Endothelial cell of hepatic sinusoid (primary cell): ENCODE measurements at regions not wholly inside any gene's neighbourhood (a gene's known extent, or its start where the extent isn't known, plus 50 kb on each side); places are given as distances from the start of the nearest gene placed in this dataset.
"Not testable (repeated sequence)": the region's sequence is repeated elsewhere in the genome, so short reads cannot be mapped to it uniquely, and the experiment has no call there.

Experiments used
- in situ Hi-C: cut with HindIII; loops from 2 replicates; pipeline ENCODE4 v1.10.0; 2017; ENCODE audit warnings: low sequenced_read_pairs

GRCh38 chr5:63128018-63128417, 549.4 kb downstream of the LRRC70 start:
- in situ Hi-C loops: no loop called here

GRCh38 chr5:63127054-63127453, 548.4 kb downstream of the LRRC70 start:
- in situ Hi-C loops: no loop called here

GRCh38 chr5:63125862-63126261, 547.2 kb downstream of the LRRC70 start:
- in situ Hi-C loops: no loop called here

- in situ Hi-C loops: no loop called here
Observed at GRCh38 chr5:63125392-63125791, 546.8 kb downstream of the LRRC70 start.

- in situ Hi-C loops: no loop called here
Observed at GRCh38 chr5:63124266-63124665, 545.6 kb downstream of the LRRC70 start.

GRCh38 chr5:63121471-63121870, 542.9 kb downstream of the LRRC70 start:
- in situ Hi-C loops: no loop called here

- in situ Hi-C loops: no loop called here
Observed at GRCh38 chr5:63118221-63118620, 539.6 kb downstream of the LRRC70 start.

- in situ Hi-C loops: no loop called here
Observed at GRCh38 chr5:63111891-63112290, 533.3 kb downstream of the LRRC70 start.

- in situ Hi-C loops: no loop called here
Observed at GRCh38 chr5:63101870-63102269, 523.3 kb downstream of the LRRC70 start.

- in situ Hi-C loops: no loop called here
Observed at GRCh38 chr5:63097286-63097685, 518.7 kb downstream of the LRRC70 start.

- in situ Hi-C loops: no loop called here
Observed at GRCh38 chr5:63094730-63095129, 516.1 kb downstream of the LRRC70 start.

GRCh38 chr5:63089147-63089546, 510.5 kb downstream of the LRRC70 start:
- in situ Hi-C loops: no loop called here

- in situ Hi-C loops: no loop called here
Observed at GRCh38 chr5:63085561-63085960, 506.9 kb downstream of the LRRC70 start.

GRCh38 chr5:63083689-63084088, 505.1 kb downstream of the LRRC70 start:
- in situ Hi-C loops: not testable (repeated sequence)

- in situ Hi-C loops: no loop called here
Observed at GRCh38 chr5:63081402-63081801, 502.8 kb downstream of the LRRC70 start.

GRCh38 chr5:63070001-63070400, 491.4 kb downstream of the LRRC70 start:
- in situ Hi-C loops: no loop called here

- in situ Hi-C loops: no loop called here
Observed at GRCh38 chr5:63055421-63055820, 476.8 kb downstream of the LRRC70 start.

- in situ Hi-C loops: no loop called here
Observed at GRCh38 chr5:63053019-63053638, 474.5 kb downstream of the LRRC70 start.

GRCh38 chr5:63050916-63051315, 472.3 kb downstream of the LRRC70 start:
- in situ Hi-C loops: no loop called here

GRCh38 chr5:63049935-63050334, 471.3 kb downstream of the LRRC70 start:
- in situ Hi-C loops: no loop called here

- in situ Hi-C loops: no loop called here
Observed at GRCh38 chr5:63043792-63044191, 465.2 kb downstream of the LRRC70 start.

GRCh38 chr5:63032343-63032742, 453.7 kb downstream of the LRRC70 start:
- in situ Hi-C loops: no loop called here

- in situ Hi-C loops: no loop called here
Observed at GRCh38 chr5:63029891-63030290, 451.3 kb downstream of the LRRC70 start.
